Neuronal stem cell (in vitro differentiated cells): ENCODE measurements at regions not wholly inside any gene's neighbourhood (a gene's known extent, or its start where the extent isn't known, plus 50 kb on each side); places are given as distances from the start of the nearest gene placed in this dataset.
A peak's percentile ranks its signal among the peaks of the same experiment; 100 is the strongest.
"Not testable (repeated sequence)": the region's sequence is repeated elsewhere in the genome, so short reads cannot be mapped to it uniquely, and the experiment has no call there.

Experiments used
- DNase-seq: peaks from one replicate; pipeline ENCODE4 v3.0.0-alpha.2; 2013; ENCODE audit warnings: low spot score
- H2AFZ ChIP-seq: one replicate; pipeline ENCODE4 v1.6.1; 2013; ENCODE audit warnings: mild to moderate bottlenecking, low read length, inconsistent platforms
- H2AK5ac ChIP-seq: 2 replicates; pipeline ENCODE4 v1.6.1; 2013; ENCODE audit warnings: low read depth, mild to moderate bottlenecking, inconsistent platforms, low read length, moderate library complexity, mixed read lengths
- H2BK120ac ChIP-seq: 2 replicates; pipeline ENCODE4 v1.6.1; 2013; ENCODE audit warnings: low read depth, mild to moderate bottlenecking, inconsistent platforms, low read length, moderate library complexity, mixed read lengths
- H2BK12ac ChIP-seq: one replicate; pipeline ENCODE4 v1.6.1; 2013; ENCODE audit warnings: low read length, inconsistent platforms
- H2BK15ac ChIP-seq: 2 replicates; pipeline ENCODE4 v1.6.1; 2013; ENCODE audit warnings: mild to moderate bottlenecking, low read length, inconsistent platforms, mixed read lengths
- H2BK5ac ChIP-seq: one replicate; pipeline ENCODE4 v1.6.1; 2013; ENCODE audit warnings: inconsistent platforms, mild to moderate bottlenecking, low read length, moderate library complexity
- H3K14ac ChIP-seq: one replicate; pipeline ENCODE4 v1.6.1; 2013; ENCODE audit warnings: low read length, inconsistent platforms
- H3K18ac ChIP-seq: 2 replicates; pipeline ENCODE4 v1.6.1; 2013; ENCODE audit warnings: low read length, inconsistent platforms
- H3K23ac ChIP-seq: 2 replicates; pipeline ENCODE4 v1.6.1; 2013; ENCODE audit warnings: low read depth, mild to moderate bottlenecking, mixed read lengths, low read length, inconsistent platforms; ENCODE audit not compliant: poor library complexity
- H3K27ac ChIP-seq: replicated peaks from 3 replicates; pipeline ENCODE4 v1.5.1; 2013; ENCODE audit warnings: low read length, inconsistent platforms
- H3K27me3 ChIP-seq, 3 experiments: 2 replicates each; pipeline ENCODE4 v1.6.1; 2013; ENCODE audit warnings: low read length in 3 of 3, mild to moderate bottlenecking in 2 of 3, inconsistent platforms in 1 of 3, low read depth in 1 of 3, mixed read lengths in 1 of 3, moderate library complexity in 1 of 3; ENCODE audit not compliant: control insufficient read depth in 3 of 3, insufficient read depth in 3 of 3
- H3K36me3 ChIP-seq, 2 donors: replicated peaks in 1 of 2; 2 replicates each; pipeline ENCODE4 v1.6.1; 2013; ENCODE audit warnings: low read length in 2 of 2; ENCODE audit not compliant: control insufficient read depth in 2 of 2, insufficient read depth in 2 of 2
- H3K4ac ChIP-seq: 2 replicates; pipeline ENCODE4 v1.6.1; 2013; ENCODE audit warnings: inconsistent platforms, mild to moderate bottlenecking, low read length, moderate library complexity
- H3K4me1 ChIP-seq, 2 donors: 1 replicate in 1 of 2; 2 replicates in 1 of 2; pipeline ENCODE4 v1.6.1; 2013; ENCODE audit warnings: low read length in 2 of 2, low read depth in 1 of 2; ENCODE audit not compliant: control insufficient read depth in 2 of 2, insufficient read depth in 1 of 2
- H3K4me2 ChIP-seq: one replicate; pipeline ENCODE4 v1.6.1; 2013; ENCODE audit warnings: mild to moderate bottlenecking, low read length, inconsistent platforms; ENCODE audit not compliant: insufficient read depth, poor library complexity, severe bottlenecking
- H3K4me3 ChIP-seq, 2 donors: 2 replicates each; pipeline ENCODE4 v1.5.1; 2013; ENCODE audit warnings: low read length in 2 of 2, mild to moderate bottlenecking in 2 of 2, inconsistent platforms in 1 of 2, moderate library complexity in 1 of 2
- H3K79me1 ChIP-seq: one replicate; pipeline ENCODE4 v1.6.1; 2013; ENCODE audit warnings: low read depth, mild to moderate bottlenecking, inconsistent platforms, low read length, moderate library complexity
- H3K9ac ChIP-seq: one replicate; pipeline ENCODE4 v1.6.1; 2013; ENCODE audit warnings: mild to moderate bottlenecking, low read depth, low read length, inconsistent platforms; ENCODE audit not compliant: poor library complexity
- H3K9me3 ChIP-seq, 2 donors: replicated peaks in 1 of 2; 2 replicates each; pipeline versions ENCODE3 to v1.6.1; 2013; ENCODE audit warnings: low read length in 2 of 2, mild to moderate bottlenecking in 2 of 2, inconsistent platforms in 1 of 2, low read depth in 1 of 2, mixed read lengths in 1 of 2, moderate library complexity in 1 of 2; ENCODE audit not compliant: control insufficient read depth in 2 of 2, insufficient read depth in 1 of 2
- H4K8ac ChIP-seq: one replicate; pipeline ENCODE4 v1.6.1; 2013; ENCODE audit warnings: low read depth, mild to moderate bottlenecking, inconsistent platforms, low read length, moderate library complexity
- H4K91ac ChIP-seq: one replicate; pipeline ENCODE4 v1.6.1; 2013; ENCODE audit warnings: low read length, low read depth, mild to moderate bottlenecking, inconsistent platforms; ENCODE audit not compliant: poor library complexity
- WGBS, 2 donors: extraction: QIAGEN DNeasy Blood & Tissue Kit; methylation state at CpG; one replicate each; pipeline ENCODE4 v1.1.7; 2013; ENCODE audit warnings: missing lambda C conversion rate in 2 of 2, mixed read lengths in 1 of 2; ENCODE audit not compliant: insufficient read length in 2 of 2, insufficient replicate concordance in 1 of 2; ENCODE audit errors: extremely low coverage in 2 of 2; 5-methylcytosine and 5-hydroxymethylcytosine counted together

- Histone ChIP-seq H2AFZ (no peak overlapping the region), H3K4me2 (no peak overlapping the region), H3K14ac (no peak overlapping the region), H3K4me1 (peaks cover 4 to 6% of the 10 kb centered on the region in 2 donors), H3K4me3 (no peak overlapping the region), H4K91ac (no peak overlapping the region), H3K9me3 (no peaks in the 10 kb centered on the region), H3K36me3 (no peaks in the 10 kb centered on the region), H3K27me3 (no peaks in the 10 kb centered on the region), H2BK12ac (peak overlapping the region; percentile 78), H2BK5ac (no peak overlapping the region), H3K79me1 (no peaks in the 10 kb centered on the region), H3K9ac (no peak overlapping the region), H3K27ac (no peak overlapping the region), H3K18ac (no peak overlapping the region), H3K4ac (no peak overlapping the region), H2BK120ac (no peak overlapping the region), H4K8ac (peak overlapping the region; percentile 30), H2BK15ac (peak overlapping the region; percentile 84), H2AK5ac (no peak overlapping the region), H3K23ac (no peak overlapping the region)
- no peak for DNase-seq
- WGBS, 2 donors, result no CpG with 5 or more reads among the region's 6 CpGs
These were observed 172.9 kb downstream of the MCHR2 start for GRCh38 chr6:99821164-99821563.

GRCh38 chr6:99822741-99823512, 171.1 kb downstream of the MCHR2 start:
- Histone ChIP-seq H2AFZ (peak overlapping the region; percentile 41), H3K14ac (no peak overlapping the region), H3K4me3 (no peak overlapping the region), H3K23ac (no peak overlapping the region), H3K9ac (no peak overlapping the region), H2BK120ac (no peak overlapping the region), H3K79me1 (no peaks in the 10 kb centered on the region), H3K9me3 (no peaks in the 10 kb centered on the region), H4K8ac (no peak overlapping the region), H3K27ac (no peak overlapping the region), H3K4me2 (no peak overlapping the region), H2BK15ac (no peak overlapping the region), H4K91ac (no peak overlapping the region), H3K4me1 (peaks cover 4 to 6% of the 10 kb centered on the region in 2 donors), H2BK5ac (no peak overlapping the region), H3K27me3 (no peaks in the 10 kb centered on the region), H3K18ac (no peak overlapping the region), H2BK12ac (no peak overlapping the region), H3K4ac (no peak overlapping the region), H2AK5ac (no peak overlapping the region), H3K36me3 (no peaks in the 10 kb centered on the region)
- DNase-seq, result peak; percentile 21
- WGBS, 2 donors, result no CpG with 5 or more reads among the region's 5 CpGs

- Histone ChIP-seq H3K4me2 (peak overlapping the region; percentile 11), H3K4me3 (peak overlapping the region in 1 of 2 donors; percentile 20), H2AFZ (peak overlapping the region; percentile 41)
- not testable (repeated sequence) for H3K18ac ChIP-seq, H3K23ac ChIP-seq, H4K91ac ChIP-seq, H4K8ac ChIP-seq, H2BK12ac ChIP-seq, H3K4me1 ChIP-seq, H2BK5ac ChIP-seq, H3K14ac ChIP-seq, H3K9ac ChIP-seq, H3K79me1 ChIP-seq, H3K4ac ChIP-seq, H3K36me3 ChIP-seq, H3K27ac ChIP-seq, H2BK15ac ChIP-seq, H2AK5ac ChIP-seq, DNase-seq, H3K9me3 ChIP-seq, H2BK120ac ChIP-seq, H3K27me3 ChIP-seq
- no CpG with 5 or more reads among the region's 34 CpGs for WGBS, 2 donors
These were observed 170.3 kb downstream of the MCHR2 start for GRCh38 chr6:99823513-99824235.

- Histone ChIP-seq H2BK5ac (no peak overlapping the region), H3K4me3 (no peak overlapping the region), H2BK15ac (no peak overlapping the region), H2BK12ac (no peak overlapping the region), H3K79me1 (no peaks in the 10 kb centered on the region), H3K9me3 (no peaks in the 10 kb centered on the region), H3K18ac (no peak overlapping the region), H3K4me1 (no peaks in the 10 kb centered on the region), H3K4me2 (no peak overlapping the region), H4K8ac (no peak overlapping the region), H2AK5ac (no peak overlapping the region), H2BK120ac (no peak overlapping the region), H3K9ac (no peak overlapping the region), H3K27me3 (no peaks in the 10 kb centered on the region), H3K4ac (no peak overlapping the region), H2AFZ (no peak overlapping the region), H3K14ac (no peak overlapping the region), H3K36me3 (no peaks in the 10 kb centered on the region), H4K91ac (no peak overlapping the region), H3K23ac (no peak overlapping the region), H3K27ac (no peak overlapping the region)
- WGBS, 2 donors, result no CpG with 5 or more reads among the region's 3 CpGs
- DNase-seq, result no peak
These were observed 161.0 kb downstream of the MCHR2 start for GRCh38 chr6:99833034-99833433.
